Neural cell (in vitro differentiated cells): ENCODE measurements at regions not wholly inside any gene's neighbourhood (a gene's known extent, or its start where the extent isn't known, plus 50 kb on each side); places are given as distances from the start of the nearest gene placed in this dataset.

Experiments used
- RAD21 ChIP-seq: fragments of 450-650 bp; conservative IDR thresholded peaks from 2 replicates; pipeline ENCODE4 v1.6.1; 2014; ENCODE audit warnings: antibody characterized with exemption, mild to moderate bottlenecking, moderate library complexity
- TF ChIP-seq, protein P1 (sequence below): fragments of 450-650 bp; IDR thresholded peaks from 2 replicates; pipeline ENCODE4 v1.5.1; 2014; ENCODE audit warnings: antibody characterized with exemption, mild to moderate bottlenecking, moderate library complexity; ENCODE audit not compliant: poor library complexity, severe bottlenecking

- TF ChIP-seq, protein P1, sequence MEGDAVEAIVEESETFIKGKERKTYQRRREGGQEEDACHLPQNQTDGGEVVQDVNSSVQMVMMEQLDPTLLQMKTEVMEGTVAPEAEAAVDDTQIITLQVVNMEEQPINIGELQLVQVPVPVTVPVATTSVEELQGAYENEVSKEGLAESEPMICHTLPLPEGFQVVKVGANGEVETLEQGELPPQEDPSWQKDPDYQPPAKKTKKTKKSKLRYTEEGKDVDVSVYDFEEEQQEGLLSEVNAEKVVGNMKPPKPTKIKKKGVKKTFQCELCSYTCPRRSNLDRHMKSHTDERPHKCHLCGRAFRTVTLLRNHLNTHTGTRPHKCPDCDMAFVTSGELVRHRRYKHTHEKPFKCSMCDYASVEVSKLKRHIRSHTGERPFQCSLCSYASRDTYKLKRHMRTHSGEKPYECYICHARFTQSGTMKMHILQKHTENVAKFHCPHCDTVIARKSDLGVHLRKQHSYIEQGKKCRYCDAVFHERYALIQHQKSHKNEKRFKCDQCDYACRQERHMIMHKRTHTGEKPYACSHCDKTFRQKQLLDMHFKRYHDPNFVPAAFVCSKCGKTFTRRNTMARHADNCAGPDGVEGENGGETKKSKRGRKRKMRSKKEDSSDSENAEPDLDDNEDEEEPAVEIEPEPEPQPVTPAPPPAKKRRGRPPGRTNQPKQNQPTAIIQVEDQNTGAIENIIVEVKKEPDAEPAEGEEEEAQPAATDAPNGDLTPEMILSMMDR = no peak
- TF ChIP-seq RAD21 = no peak
Measured at GRCh38 chr7:54392935-54393334, 149.2 kb upstream of the VSTM2A start.
